ENCODE measurements at regions not wholly inside any gene's neighbourhood (a gene's known extent, or its start where the extent isn't known, plus 50 kb on each side); places are given as distances from the start of the nearest gene placed in this dataset.

- no peak for DNase-seq
Observed at GRCh38 chr12:34333337-34333736, 311.0 kb downstream of the ALG10 start.

GRCh38 chr12:34334538-34334937, 312.2 kb downstream of the ALG10 start:
- in situ Hi-C loops (cut with MboI; ENCODE audit: low pct_unique_long_range_greater_than_20kb, low sequenced_read_pairs) = no loop called here
- no peak for DNase-seq

More at GRCh38 chr12:34333337-34333736, 311.0 kb downstream of the ALG10 start:
- in situ Hi-C loops (cut with MboI; ENCODE audit: low pct_unique_long_range_greater_than_20kb, low sequenced_read_pairs) = no loop called here

- in situ Hi-C loops (cut with MboI; ENCODE audit: low pct_unique_long_range_greater_than_20kb, low sequenced_read_pairs) = no loop called here
- DNase-seq = no peak
Observed at GRCh38 chr12:34334953-34335743, 312.9 kb downstream of the ALG10 start.

- no peak for DNase-seq
- in situ Hi-C loops (cut with MboI; ENCODE audit: low pct_unique_long_range_greater_than_20kb, low sequenced_read_pairs) = no loop called here
Observed at GRCh38 chr12:34335819-34336262, 313.5 kb downstream of the ALG10 start.

GRCh38 chr12:34336619-34337465, 314.5 kb downstream of the ALG10 start:
- DNase-seq = no peak
- in situ Hi-C loops (cut with MboI; ENCODE audit: low pct_unique_long_range_greater_than_20kb, low sequenced_read_pairs) = no loop called here

- in situ Hi-C loops (cut with MboI; ENCODE audit: low pct_unique_long_range_greater_than_20kb, low sequenced_read_pairs) = no loop called here
- no peak for DNase-seq
Observed at GRCh38 chr12:34338751-34339150, 316.5 kb downstream of the ALG10 start.

GRCh38 chr12:34339922-34340321, 317.6 kb downstream of the ALG10 start:
- in situ Hi-C loops (cut with MboI; ENCODE audit: low pct_unique_long_range_greater_than_20kb, low sequenced_read_pairs) = no loop called here
- DNase-seq = no peak

- DNase-seq = no peak
Observed at GRCh38 chr12:34340534-34341361, 318.5 kb downstream of the ALG10 start.

GRCh38 chr12:34341362-34341733, 319.1 kb downstream of the ALG10 start:
- DNase-seq = no peak
- in situ Hi-C loops (cut with MboI; ENCODE audit: low pct_unique_long_range_greater_than_20kb, low sequenced_read_pairs) = no loop called here

More at GRCh38 chr12:34340534-34341361, 318.5 kb downstream of the ALG10 start:
- in situ Hi-C loops (cut with MboI; ENCODE audit: low pct_unique_long_range_greater_than_20kb, low sequenced_read_pairs) = no loop called here

- DNase-seq = no peak
- in situ Hi-C loops (cut with MboI; ENCODE audit: low pct_unique_long_range_greater_than_20kb, low sequenced_read_pairs) = no loop called here
Observed at GRCh38 chr12:34342048-34342447, 319.8 kb downstream of the ALG10 start.

GRCh38 chr12:34343345-34343744, 321.0 kb downstream of the ALG10 start:
- DNase-seq = no peak
- in situ Hi-C loops (cut with MboI; ENCODE audit: low pct_unique_long_range_greater_than_20kb, low sequenced_read_pairs) = no loop called here

- DNase-seq = no peak
- in situ Hi-C loops (cut with MboI; ENCODE audit: low pct_unique_long_range_greater_than_20kb, low sequenced_read_pairs) = no loop called here
Observed at GRCh38 chr12:34343766-34344165, 321.5 kb downstream of the ALG10 start.

- in situ Hi-C loops (cut with MboI; ENCODE audit: low pct_unique_long_range_greater_than_20kb, low sequenced_read_pairs) = no loop called here
Observed at GRCh38 chr12:34344851-34345522, 322.7 kb downstream of the ALG10 start.

GRCh38 chr12:34345801-34346200, 323.5 kb downstream of the ALG10 start:
- DNase-seq = no peak
- in situ Hi-C loops (cut with MboI; ENCODE audit: low pct_unique_long_range_greater_than_20kb, low sequenced_read_pairs) = no loop called here

More at GRCh38 chr12:34344851-34345522, 322.7 kb downstream of the ALG10 start:
- DNase-seq = no peak

- DNase-seq = no peak
- in situ Hi-C loops (cut with MboI; ENCODE audit: low pct_unique_long_range_greater_than_20kb, low sequenced_read_pairs) = no loop called here
Observed at GRCh38 chr12:34346372-34347034, 324.2 kb downstream of the ALG10 start.

GRCh38 chr12:34347367-34347766, 325.1 kb downstream of the ALG10 start:
- in situ Hi-C loops (cut with MboI; ENCODE audit: low pct_unique_long_range_greater_than_20kb, low sequenced_read_pairs) = no loop called here
- no peak for DNase-seq

GRCh38 chr12:34348064-34348463, 325.8 kb downstream of the ALG10 start:
- in situ Hi-C loops (cut with MboI; ENCODE audit: low pct_unique_long_range_greater_than_20kb, low sequenced_read_pairs) = no loop called here
- DNase-seq = no peak

Measured in KBM-7 (cell line).